HG03342 (cell line): ENCODE measurements at regions not wholly inside any gene's neighbourhood (a gene's known extent, or its start where the extent isn't known, plus 50 kb on each side); places are given as distances from the start of the nearest gene placed in this dataset.

Experiments
- ATAC-seq: cut with Tn5 transposase; IDR thresholded peaks from one replicate; pipeline ENCODE4 v1.9.1; 2021; ENCODE audit warnings: mild to moderate bottlenecking, moderate library complexity; ENCODE audit not compliant: unreplicated experiment

DNA sequence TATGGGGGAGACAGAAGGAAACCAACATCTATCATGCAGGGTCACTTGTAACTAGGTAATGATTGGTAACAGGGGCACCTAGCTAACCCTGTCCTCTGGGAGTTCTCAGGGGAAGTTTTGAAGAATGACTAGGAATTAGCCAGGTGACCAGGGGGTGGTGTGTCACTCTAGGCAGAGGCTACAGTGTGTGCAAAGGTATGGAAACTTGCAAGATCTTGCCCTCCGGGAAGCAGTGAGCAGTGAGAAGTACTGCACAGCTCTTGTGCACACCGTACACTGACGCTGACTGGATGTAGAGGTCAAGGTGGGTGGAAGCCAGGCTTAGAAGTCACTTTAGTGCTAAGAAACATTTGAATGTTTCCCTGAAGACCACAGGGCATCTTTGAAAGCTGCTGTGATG, 62.9 kb upstream of the LMO4 start:
- ATAC-seq = no peak

GRCh38 chr1:87268111-87268510, 60.6 kb upstream of the LMO4 start:
- no peak for ATAC-seq

- ATAC-seq = no peak
Observed at GRCh38 chr1:87269921-87270320, 58.8 kb upstream of the LMO4 start.

DNA sequence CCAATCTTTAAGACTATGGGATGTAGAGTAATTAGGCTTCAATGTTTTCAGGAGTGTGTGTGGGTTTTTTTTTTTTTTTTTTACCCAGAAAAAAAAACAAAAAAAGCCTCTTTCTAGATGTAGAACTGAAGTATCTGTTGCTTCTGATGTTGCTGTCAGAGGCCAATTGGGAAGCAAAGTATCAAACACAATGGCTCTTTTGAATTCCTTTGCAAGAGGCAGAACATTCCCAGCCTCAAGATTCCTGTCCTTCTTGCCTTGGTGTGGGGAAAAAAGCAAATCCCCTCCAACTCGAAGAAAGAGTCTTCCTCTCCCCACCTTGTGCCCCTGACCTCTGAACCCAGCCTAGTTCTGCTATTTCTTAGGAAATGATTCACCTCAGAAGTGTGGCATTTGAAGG, 55.4 kb upstream of the LMO4 start:
- ATAC-seq = no peak

DNA sequence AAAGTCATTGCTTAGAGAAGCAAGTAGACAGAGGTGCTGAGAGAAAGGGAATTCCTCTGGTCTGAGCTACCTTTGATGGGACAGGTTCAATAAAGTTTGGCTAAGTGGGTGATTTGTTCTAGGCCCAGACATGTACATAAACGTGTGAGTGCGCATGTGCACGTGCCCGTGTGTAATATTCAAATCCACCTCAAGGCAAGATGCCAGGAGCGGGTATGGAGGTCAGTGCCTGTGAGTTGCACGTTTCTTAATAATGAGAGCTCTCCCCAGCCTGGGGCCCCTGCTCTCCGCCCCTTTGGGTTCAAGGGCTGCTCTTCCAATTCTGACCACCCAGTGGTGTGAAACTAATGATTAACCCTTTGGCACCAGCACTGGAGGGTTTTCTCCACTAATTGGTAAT, 53.8 kb upstream of the LMO4 start:
- ATAC-seq = no peak

DNA sequence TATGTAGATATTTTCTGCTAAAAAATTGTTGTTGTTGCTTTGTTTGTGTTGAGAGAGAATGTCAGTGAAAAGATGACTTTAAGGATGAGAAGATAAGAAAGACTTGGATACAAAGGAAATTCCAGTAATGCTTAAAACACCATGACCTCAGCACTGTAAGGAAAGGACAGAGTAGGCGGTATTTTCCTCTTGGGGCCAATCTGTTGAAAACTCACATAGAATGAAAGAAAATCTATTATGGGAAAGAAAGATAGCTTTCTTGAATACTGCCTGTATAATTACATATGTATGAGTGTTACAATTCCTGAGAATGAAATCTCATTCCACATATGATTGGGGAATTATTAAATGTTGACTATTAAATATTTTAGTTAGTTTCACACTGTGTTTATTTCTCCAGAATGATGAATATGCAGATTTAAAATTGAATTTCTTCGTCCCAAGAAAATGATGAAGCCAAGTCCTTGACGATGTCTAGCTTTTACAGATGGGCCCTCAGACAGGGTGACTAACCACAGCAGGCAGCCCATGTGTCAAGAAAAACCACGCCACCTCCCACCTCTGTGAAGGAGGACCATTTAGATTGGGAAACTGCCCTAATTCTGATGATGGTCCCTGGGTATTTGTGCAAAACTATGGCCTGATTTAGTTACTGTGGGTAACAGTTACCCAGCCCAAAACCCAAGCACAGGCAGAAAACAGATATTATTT, 49.7 kb upstream of the LMO4 start:
- no peak for ATAC-seq
